CD14-positive monocyte (primary cell): ENCODE measurements at regions not wholly inside any gene's neighbourhood (a gene's known extent, or its start where the extent isn't known, plus 50 kb on each side); places are given as distances from the start of the nearest gene placed in this dataset.
"Not testable (repeated sequence)": the region's sequence is repeated elsewhere in the genome, so short reads cannot be mapped to it uniquely, and the experiment has no call there.

ENCODE experiments used
- DNase-seq, 3 donors: peaks; one replicate each; pipeline ENCODE4 v3.0.0-alpha.2; 2011 to 2022
- H2AFZ ChIP-seq: 2 replicates; pipeline ENCODE4 v1.6.0; 2012; ENCODE audit warnings: mild to moderate bottlenecking, low read depth, low read length, inconsistent platforms; ENCODE audit not compliant: insufficient read depth, poor library complexity, severe bottlenecking
- H3K27ac ChIP-seq, 2 donors: 1 replicate in 1 of 2; 2 replicates in 1 of 2; pipeline ENCODE4 v1.5.1; 2012 to 2013; ENCODE audit warnings: low read length in 2 of 2, control low read depth in 1 of 2, inconsistent platforms in 1 of 2, low read depth in 1 of 2, mild to moderate bottlenecking in 1 of 2
- H3K27me3 ChIP-seq, 2 donors: one replicate each; pipeline versions ENCODE4 v1.6.0 to v1.6.1; 2011 to 2013; ENCODE audit warnings: low read length in 2 of 2; ENCODE audit not compliant: control insufficient read depth in 2 of 2, insufficient read depth in 2 of 2
- H3K36me3 ChIP-seq, 2 donors: replicated peaks in 1 of 2; 1 replicate in 1 of 2; 2 replicates in 1 of 2; pipeline versions ENCODE4 v1.5.1 to v1.6.1; 2012 to 2013; ENCODE audit warnings: low read length in 2 of 2, control low read depth in 1 of 2, inconsistent platforms in 1 of 2, mild to moderate bottlenecking in 1 of 2; ENCODE audit not compliant: insufficient read depth in 2 of 2, control insufficient read depth in 1 of 2
- H3K4me1 ChIP-seq, 2 donors: 1 replicate in 1 of 2; 2 replicates in 1 of 2; pipeline versions ENCODE4 v1.5.1 to v1.6.1; 2012 to 2013; ENCODE audit warnings: low read length in 2 of 2, control low read depth in 1 of 2, inconsistent platforms in 1 of 2, mild to moderate bottlenecking in 1 of 2, moderate library complexity in 1 of 2; ENCODE audit not compliant: insufficient read depth in 2 of 2, control insufficient read depth in 1 of 2
- H3K4me2 ChIP-seq: replicated peaks from 2 replicates; pipeline ENCODE3; 2012; ENCODE audit warnings: low read length, moderate library complexity, mild to moderate bottlenecking; ENCODE audit not compliant: poor library complexity, severe bottlenecking; ENCODE audit errors: extremely low read depth
- H3K4me3 ChIP-seq, 3 experiments: fragments of 200-600 bp in 1 of 3; sonication (generic) in 1 of 3; replicated peaks in 1 of 3; 1 replicate in 2 of 3; 2 replicates in 1 of 3; pipeline ENCODE4 v1.5.1; 2011 to 2013; ENCODE audit warnings: low read length in 3 of 3, mild to moderate bottlenecking in 3 of 3, control low read depth in 2 of 3, low read depth in 2 of 3, inconsistent platforms in 1 of 3, moderate library complexity in 1 of 3
- H3K79me2 ChIP-seq: 2 replicates; pipeline ENCODE4 v1.6.0; 2012; ENCODE audit warnings: mild to moderate bottlenecking, control low read depth, inconsistent platforms, low read length, moderate library complexity; ENCODE audit not compliant: insufficient read depth
- H3K9ac ChIP-seq: 2 replicates; pipeline ENCODE4 v1.6.0; 2017; ENCODE audit warnings: low read length, mild to moderate bottlenecking; ENCODE audit not compliant: insufficient read depth, poor library complexity, severe bottlenecking
- H3K9me3 ChIP-seq, 2 donors: replicated peaks in 1 of 2; 1 replicate in 1 of 2; 2 replicates in 1 of 2; pipeline versions ENCODE4 v1.5.1 to v1.6.1; 2012 to 2013; ENCODE audit warnings: low read length in 2 of 2, control low read depth in 1 of 2; ENCODE audit not compliant: control insufficient read depth in 1 of 2, insufficient read depth in 1 of 2
- H4K20me1 ChIP-seq: 2 replicates; pipeline ENCODE4 v1.6.0; 2012; ENCODE audit warnings: mild to moderate bottlenecking, low read length, control low read depth, moderate library complexity; ENCODE audit not compliant: insufficient read depth
- H3K27ac Mint-ChIP-seq, 7 donors: one replicate each; pipeline ENCODE4 v1.8.0; 2020; ENCODE audit warnings: mild to moderate bottlenecking in 7 of 7, mixed read lengths in 7 of 7, moderate library complexity in 6 of 7, inconsistent platforms in 2 of 7
- H3K27me3 Mint-ChIP-seq, 3 donors: one replicate each; pipeline ENCODE4 v1.8.0; 2021 to 2022; ENCODE audit warnings: low read depth in 3 of 3, mild to moderate bottlenecking in 3 of 3, mixed read lengths in 3 of 3, moderate library complexity in 3 of 3, inconsistent platforms in 1 of 3
- H3K36me3 Mint-ChIP-seq, 2 donors: one replicate each; pipeline ENCODE4 v1.8.0; 2020; ENCODE audit warnings: mixed read lengths in 2 of 2, inconsistent platforms in 1 of 2, mild to moderate bottlenecking in 1 of 2
- H3K4me1 Mint-ChIP-seq: one replicate; pipeline ENCODE4 v1.8.0; 2020; ENCODE audit warnings: mild to moderate bottlenecking, mixed read lengths
- H3K4me3 Mint-ChIP-seq, 2 donors: one replicate each; pipeline ENCODE4 v1.8.0; 2020; ENCODE audit warnings: mild to moderate bottlenecking in 2 of 2, mixed read lengths in 2 of 2, moderate library complexity in 1 of 2
- H3K9me3 Mint-ChIP-seq, 7 donors: one replicate each; pipeline ENCODE4 v1.8.0; 2020 to 2022; ENCODE audit warnings: mixed read lengths in 7 of 7, mild to moderate bottlenecking in 6 of 7, moderate library complexity in 6 of 7, inconsistent platforms in 2 of 7
- WGBS: methylation state at CpG from one replicate; pipeline ENCODE4 v1.1.5; 2013; ENCODE audit warnings: missing lambda C conversion rate; ENCODE audit not compliant: insufficient coverage; 5-methylcytosine and 5-hydroxymethylcytosine counted together
- intact Hi-C, 2 donors: fragments of 100-400 bp; cut with micrococcal nuclease; formaldehyde crosslinking; loops; one replicate each; pipeline versions ENCODE4 v1.15.0 to v1.15.1; 2023
- TF ChIP-seq, protein P1 (sequence below): fragments of 200-600 bp; IDR thresholded peaks from one replicate; pipeline ENCODE4 v1.8.0; 2022; ENCODE audit warnings: antibody characterized with exemption, mild to moderate bottlenecking

DNA sequence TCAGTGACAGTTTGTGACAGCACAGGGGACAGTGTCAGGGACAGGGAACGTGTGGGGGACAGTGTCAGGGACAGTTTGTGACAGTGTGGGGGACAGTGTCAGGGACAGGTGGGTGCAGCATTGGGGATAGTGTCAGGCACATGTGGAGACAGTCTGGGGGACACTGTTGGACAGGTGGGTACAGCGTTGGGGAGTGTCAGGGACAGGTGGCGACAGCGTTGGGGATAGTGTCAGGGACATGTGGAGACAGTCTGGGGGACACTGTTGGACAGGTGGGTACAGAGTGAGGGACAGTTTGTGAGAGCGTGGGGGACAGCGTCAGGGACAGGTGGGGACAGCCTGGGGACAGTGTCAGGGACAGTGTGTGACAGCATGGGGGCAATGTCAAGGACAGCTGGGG, 140.0 kb downstream of the TMEM121 start:
- Histone ChIP-seq H3K4me2 (no peak overlapping the region), H3K27ac (no peak overlapping the region), H3K9me3 (no peaks in the 10 kb centered on the region), H2AFZ (no peak overlapping the region), H4K20me1 (no peaks in the 10 kb centered on the region), H3K27me3 (no peaks in the 10 kb centered on the region), H3K4me3 (no peak overlapping the region), H3K36me3 (no peaks in the 10 kb centered on the region), H3K9ac (no peak overlapping the region), H3K4me1 (no peaks in the 10 kb centered on the region), H3K79me2 (no peaks in the 10 kb centered on the region)
- WGBS = 71% methylated on average over 4 of the region's 6 CpGs
- H3K4me3 Mint-ChIP-seq = no peak overlapping the region
- H3K36me3 Mint-ChIP-seq = no peaks in the 10 kb centered on the region
- no peaks in the 10 kb centered on the region for H3K9me3 Mint-ChIP-seq
- no peaks in the 10 kb centered on the region for H3K4me1 Mint-ChIP-seq
- no peak for DNase-seq
- peaks cover 0 to 10% (median 2%) of the 10 kb centered on the region in 3 donors for H3K27me3 Mint-ChIP-seq
- intact Hi-C loops = loop anchor here in 1 of 2 donors (5.0 kb wide), 1 partner anchor 76 kb away; no protein-coding TSS in a partner anchor
- no peak overlapping the region for H3K27ac Mint-ChIP-seq
- TF ChIP-seq, protein P1, sequence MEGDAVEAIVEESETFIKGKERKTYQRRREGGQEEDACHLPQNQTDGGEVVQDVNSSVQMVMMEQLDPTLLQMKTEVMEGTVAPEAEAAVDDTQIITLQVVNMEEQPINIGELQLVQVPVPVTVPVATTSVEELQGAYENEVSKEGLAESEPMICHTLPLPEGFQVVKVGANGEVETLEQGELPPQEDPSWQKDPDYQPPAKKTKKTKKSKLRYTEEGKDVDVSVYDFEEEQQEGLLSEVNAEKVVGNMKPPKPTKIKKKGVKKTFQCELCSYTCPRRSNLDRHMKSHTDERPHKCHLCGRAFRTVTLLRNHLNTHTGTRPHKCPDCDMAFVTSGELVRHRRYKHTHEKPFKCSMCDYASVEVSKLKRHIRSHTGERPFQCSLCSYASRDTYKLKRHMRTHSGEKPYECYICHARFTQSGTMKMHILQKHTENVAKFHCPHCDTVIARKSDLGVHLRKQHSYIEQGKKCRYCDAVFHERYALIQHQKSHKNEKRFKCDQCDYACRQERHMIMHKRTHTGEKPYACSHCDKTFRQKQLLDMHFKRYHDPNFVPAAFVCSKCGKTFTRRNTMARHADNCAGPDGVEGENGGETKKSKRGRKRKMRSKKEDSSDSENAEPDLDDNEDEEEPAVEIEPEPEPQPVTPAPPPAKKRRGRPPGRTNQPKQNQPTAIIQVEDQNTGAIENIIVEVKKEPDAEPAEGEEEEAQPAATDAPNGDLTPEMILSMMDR = no peak

DNA sequence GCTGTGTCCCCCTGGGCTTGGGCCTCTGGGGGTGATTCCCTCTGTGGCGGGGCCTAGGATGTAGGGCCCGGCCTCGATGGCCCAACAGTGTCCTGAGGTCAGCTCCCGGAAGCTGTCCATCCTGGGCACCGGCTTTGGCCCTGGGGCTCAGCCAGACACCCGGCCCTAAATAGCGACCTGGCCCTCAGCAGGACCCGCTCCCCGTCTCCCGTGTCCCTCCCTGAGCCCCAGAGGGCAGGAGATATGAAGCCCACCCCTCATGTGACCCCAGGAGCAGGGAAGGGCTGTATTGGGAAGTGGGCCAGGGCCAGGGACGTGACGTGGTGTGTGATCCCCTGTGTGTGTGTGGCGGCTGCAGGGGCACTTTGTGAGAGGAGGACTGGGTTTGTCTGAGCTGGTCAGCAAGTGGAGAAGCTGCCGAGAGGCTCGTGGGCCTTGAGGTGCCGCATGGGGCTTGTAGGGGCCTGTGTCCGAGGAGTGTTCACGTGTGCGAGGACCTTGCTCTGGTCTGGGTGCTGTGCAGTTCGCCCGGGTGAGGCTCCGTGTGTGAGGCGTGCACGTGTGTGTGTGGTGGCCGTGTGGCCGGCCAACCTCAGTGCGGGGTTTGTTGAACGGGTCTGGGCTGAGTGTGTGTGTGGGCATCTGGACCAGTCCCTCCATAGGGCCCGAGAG, 140.7 kb downstream of the TMEM121 start:
- H3K27ac ChIP-seq, H3K4me3 Mint-ChIP-seq, H3K27me3 ChIP-seq, H3K9me3 ChIP-seq, H3K4me1 ChIP-seq, H3K9ac ChIP-seq, H3K9me3 Mint-ChIP-seq, H3K4me2 ChIP-seq, H3K4me1 Mint-ChIP-seq, H3K27me3 Mint-ChIP-seq, H4K20me1 ChIP-seq, H3K79me2 ChIP-seq, H2AFZ ChIP-seq, H3K4me3 ChIP-seq, H3K36me3 Mint-ChIP-seq, DNase-seq, H3K36me3 ChIP-seq: not testable (repeated sequence)
- intact Hi-C loops = loop anchor here in 1 of 2 donors (5.0 kb wide), 1 partner anchor 75 kb away; no protein-coding TSS in a partner anchor
- H3K27ac Mint-ChIP-seq = peak overlapping the region in 1 of 7 donors; percentile 28
- WGBS = 90% methylated on average over 2 of the region's 29 CpGs

DNA sequence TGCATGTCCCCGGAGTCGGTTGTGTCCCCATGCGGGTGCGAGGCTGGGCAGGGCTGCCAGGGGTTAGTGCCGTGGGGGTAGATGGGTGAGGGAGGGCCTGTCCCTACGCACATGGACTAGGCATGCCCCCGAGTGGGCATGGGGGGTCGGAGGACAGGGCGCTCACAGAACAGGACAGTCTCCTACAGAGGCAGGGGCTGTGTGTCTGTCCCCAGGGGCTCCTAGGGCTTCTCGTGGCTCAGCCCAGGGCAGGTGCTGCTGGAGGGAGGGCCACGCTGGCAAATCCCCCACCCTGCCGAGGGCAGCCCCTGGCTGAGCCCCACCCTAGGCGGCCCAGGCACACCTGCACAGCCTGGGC, 141.3 kb downstream of the TMEM121 start:
- H3K4me3 Mint-ChIP-seq, H3K27ac Mint-ChIP-seq, H3K9me3 ChIP-seq, H2AFZ ChIP-seq, H4K20me1 ChIP-seq, H3K4me3 ChIP-seq, H3K36me3 Mint-ChIP-seq, H3K4me1 ChIP-seq, H3K4me2 ChIP-seq, H3K9ac ChIP-seq, DNase-seq, H3K27me3 ChIP-seq, H3K79me2 ChIP-seq, H3K27me3 Mint-ChIP-seq, H3K9me3 Mint-ChIP-seq, H3K27ac ChIP-seq, H3K36me3 ChIP-seq, H3K4me1 Mint-ChIP-seq: not testable (repeated sequence)
- intact Hi-C loops = loop anchor here in 1 of 2 donors (5.0 kb wide), 1 partner anchor 75 kb away; no protein-coding TSS in a partner anchor
- WGBS = no CpG with 5 or more reads among the region's 13 CpGs

DNA sequence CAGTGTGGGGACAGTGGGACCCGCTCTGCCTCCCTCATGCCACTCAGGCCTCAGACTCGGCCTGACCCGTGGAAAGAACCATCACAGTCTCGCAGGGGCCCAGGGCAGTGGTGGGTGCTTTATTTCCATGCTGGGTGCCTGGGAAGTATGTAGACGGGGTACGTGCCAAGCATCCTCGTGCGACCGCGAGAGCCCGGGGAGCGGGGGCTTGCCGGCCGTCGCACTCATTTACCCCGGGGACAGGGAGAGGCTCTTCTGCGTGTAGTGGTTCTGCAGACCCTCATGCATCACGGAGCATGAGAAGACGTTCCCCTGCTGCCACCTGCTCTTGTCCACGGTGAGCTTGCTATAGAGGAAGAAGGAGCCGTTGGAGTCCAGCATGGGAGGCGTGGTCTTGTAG, 141.6 kb downstream of the TMEM121 start:
- intact Hi-C loops = loop anchor here in 1 of 2 donors (5.0 kb wide), 1 partner anchor 74 kb away; no protein-coding TSS in a partner anchor
- H3K9me3 ChIP-seq, H2AFZ ChIP-seq, H3K4me1 ChIP-seq, H3K27ac ChIP-seq, H3K4me1 Mint-ChIP-seq, H3K9me3 Mint-ChIP-seq, H4K20me1 ChIP-seq, H3K4me2 ChIP-seq, DNase-seq, H3K36me3 ChIP-seq, H3K9ac ChIP-seq, H3K27ac Mint-ChIP-seq, H3K4me3 Mint-ChIP-seq, H3K27me3 ChIP-seq, H3K27me3 Mint-ChIP-seq, H3K79me2 ChIP-seq, H3K4me3 ChIP-seq, H3K36me3 Mint-ChIP-seq: not testable (repeated sequence)
- WGBS = 98% methylated on average over 8 of the region's 22 CpGs
